Stomach smooth muscle (tissue), 2 donors: ENCODE measurements at regions not wholly inside any gene's neighbourhood (a gene's known extent, or its start where the extent isn't known, plus 50 kb on each side); places are given as distances from the start of the nearest gene placed in this dataset.

ENCODE experiments used
- H3K27ac ChIP-seq: one replicate; pipeline ENCODE4 v1.7.0; 2013; ENCODE audit warnings: mild to moderate bottlenecking, low read length, inconsistent platforms
- H3K27me3 ChIP-seq, 2 donors: one replicate each; pipeline ENCODE4 v1.7.0; 2013; ENCODE audit warnings: low read length in 2 of 2; ENCODE audit not compliant: insufficient read depth in 2 of 2, control insufficient read depth in 1 of 2
- H3K36me3 ChIP-seq, 2 donors: one replicate each; pipeline ENCODE4 v1.7.0; 2013; ENCODE audit warnings: low read length in 2 of 2; ENCODE audit not compliant: control insufficient read depth in 2 of 2, insufficient read depth in 2 of 2
- H3K4me1 ChIP-seq: one replicate; pipeline ENCODE4 v1.7.0; 2013; ENCODE audit warnings: low read length; ENCODE audit not compliant: control insufficient read depth, insufficient read depth
- H3K4me3 ChIP-seq, 2 donors: one replicate each; pipeline ENCODE4 v1.7.0; 2013; ENCODE audit warnings: low read length in 2 of 2
- H3K9ac ChIP-seq, 2 donors: one replicate each; pipeline ENCODE4 v1.7.0; 2013; ENCODE audit warnings: low read length in 2 of 2, mild to moderate bottlenecking in 1 of 2
- H3K9me3 ChIP-seq, 2 donors: one replicate each; pipeline ENCODE4 v1.7.0; 2013; ENCODE audit warnings: low read length in 2 of 2; ENCODE audit not compliant: control insufficient read depth in 2 of 2
- donor health status: healthy.
- donor health status: Pancreatic carcinoma.

GRCh38 chr16:17942067-17942466, 394.5 kb downstream of the NPIPA8 start:
- no peak overlapping the region for H3K27ac ChIP-seq
- H3K36me3 ChIP-seq, result no peaks in the 10 kb centered on the region
- H3K9me3 ChIP-seq, result no peaks in the 10 kb centered on the region
- H3K9ac ChIP-seq, result no peak overlapping the region
- H3K4me3 ChIP-seq, result no peak overlapping the region
- no peaks in the 10 kb centered on the region for H3K4me1 ChIP-seq
- no peaks in the 10 kb centered on the region for H3K27me3 ChIP-seq

DNA sequence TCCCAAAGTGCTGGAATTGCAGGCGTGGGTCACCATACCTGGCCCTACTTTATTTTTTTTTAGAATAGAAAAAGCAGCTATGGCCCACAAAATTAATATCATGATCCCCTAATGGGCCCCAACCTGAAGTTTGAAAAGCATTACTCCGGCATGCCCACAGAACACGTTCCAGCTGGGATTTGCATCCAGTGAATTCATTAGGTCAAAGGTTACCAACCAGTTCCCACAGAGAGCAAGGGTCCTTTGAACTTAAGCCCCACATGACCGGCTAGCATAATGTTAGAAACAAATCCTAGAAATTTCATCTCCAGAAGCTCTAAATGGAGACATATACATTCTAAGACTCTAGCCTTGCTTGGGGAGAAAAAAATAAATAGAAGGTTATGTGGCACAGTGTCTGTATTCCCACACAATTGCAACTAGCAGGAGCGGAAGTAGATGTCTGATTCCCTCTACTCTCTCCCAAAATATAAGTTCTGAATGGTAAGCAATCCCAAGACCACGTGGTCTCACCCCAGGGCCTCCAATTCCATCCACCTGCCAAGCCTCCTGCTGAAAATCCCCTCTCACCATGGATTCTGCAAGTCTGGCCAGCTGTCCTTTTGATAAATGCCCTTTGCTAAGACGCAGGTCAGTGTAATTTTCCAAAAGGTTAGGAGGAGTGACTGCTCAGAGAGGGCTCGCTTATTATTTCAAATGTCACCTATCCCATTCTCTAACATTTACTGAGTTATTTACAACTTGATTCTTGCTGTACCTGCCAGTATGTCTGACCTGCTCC, 395.8 kb downstream of the NPIPA8 start:
- Histone ChIP-seq H3K4me3 (no peak overlapping the region), H3K4me1 (no peaks in the 10 kb centered on the region), H3K9me3 (no peaks in the 10 kb centered on the region), H3K27ac (no peak overlapping the region), H3K36me3 (no peaks in the 10 kb centered on the region), H3K9ac (no peak overlapping the region), H3K27me3 (no peaks in the 10 kb centered on the region)

DNA sequence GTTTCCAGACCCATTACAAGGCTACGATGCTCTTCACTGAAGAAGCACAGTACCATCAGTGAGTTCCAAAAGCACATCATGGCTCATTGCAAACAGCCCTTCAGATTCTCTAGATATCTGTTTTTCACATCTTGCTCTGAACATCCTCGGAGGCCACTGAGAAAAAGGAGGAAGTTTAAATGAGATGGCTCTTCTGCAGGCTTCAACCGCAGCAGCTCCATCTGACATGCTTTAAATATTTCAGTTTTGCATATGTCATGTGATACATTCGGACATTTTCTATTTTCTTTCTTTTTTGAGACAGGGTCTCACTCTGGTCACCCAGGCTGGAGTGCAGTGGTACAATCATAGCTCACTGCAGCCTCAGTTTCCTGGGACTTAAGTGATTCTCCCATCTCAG, 396.8 kb downstream of the NPIPA8 start:
- Histone ChIP-seq H3K4me1 (no peaks in the 10 kb centered on the region), H3K36me3 (no peaks in the 10 kb centered on the region), H3K27ac (no peak overlapping the region), H3K27me3 (no peaks in the 10 kb centered on the region), H3K4me3 (no peak overlapping the region), H3K9ac (no peak overlapping the region), H3K9me3 (no peaks in the 10 kb centered on the region)

DNA sequence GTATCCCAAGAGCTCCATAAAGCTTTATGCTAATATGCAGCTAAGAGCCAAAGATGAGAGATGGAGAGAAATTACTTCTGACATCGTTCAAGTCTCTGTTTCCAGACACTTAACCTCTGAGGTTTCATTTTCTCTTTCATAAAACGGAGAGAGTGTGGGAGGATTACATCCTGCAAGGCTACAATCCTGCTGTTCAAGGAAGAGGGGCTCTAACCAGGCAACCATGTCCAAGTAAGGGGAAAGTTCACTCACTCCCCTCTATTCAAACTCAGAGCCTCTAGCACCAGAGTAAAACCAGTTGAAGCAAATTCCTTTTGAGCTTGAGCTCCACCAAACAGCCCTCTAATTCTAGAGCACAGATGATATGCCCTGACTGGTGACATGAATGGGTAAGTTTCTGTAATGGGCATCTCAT, 397.4 kb downstream of the NPIPA8 start:
- no peaks in the 10 kb centered on the region for H3K36me3 ChIP-seq
- H3K27me3 ChIP-seq, result no peaks in the 10 kb centered on the region
- H3K27ac ChIP-seq, result no peak overlapping the region
- H3K9me3 ChIP-seq, result no peaks in the 10 kb centered on the region
- no peaks in the 10 kb centered on the region for H3K4me1 ChIP-seq
- no peak overlapping the region for H3K9ac ChIP-seq
- H3K4me3 ChIP-seq, result no peak overlapping the region

- Histone ChIP-seq H3K36me3 (no peaks in the 10 kb centered on the region), H3K4me1 (no peaks in the 10 kb centered on the region), H3K4me3 (no peak overlapping the region), H3K27me3 (no peaks in the 10 kb centered on the region), H3K27ac (no peak overlapping the region), H3K9ac (no peak overlapping the region), H3K9me3 (no peaks in the 10 kb centered on the region)
Observed at GRCh38 chr16:17938546-17938945, 398.0 kb downstream of the NPIPA8 start.

DNA sequence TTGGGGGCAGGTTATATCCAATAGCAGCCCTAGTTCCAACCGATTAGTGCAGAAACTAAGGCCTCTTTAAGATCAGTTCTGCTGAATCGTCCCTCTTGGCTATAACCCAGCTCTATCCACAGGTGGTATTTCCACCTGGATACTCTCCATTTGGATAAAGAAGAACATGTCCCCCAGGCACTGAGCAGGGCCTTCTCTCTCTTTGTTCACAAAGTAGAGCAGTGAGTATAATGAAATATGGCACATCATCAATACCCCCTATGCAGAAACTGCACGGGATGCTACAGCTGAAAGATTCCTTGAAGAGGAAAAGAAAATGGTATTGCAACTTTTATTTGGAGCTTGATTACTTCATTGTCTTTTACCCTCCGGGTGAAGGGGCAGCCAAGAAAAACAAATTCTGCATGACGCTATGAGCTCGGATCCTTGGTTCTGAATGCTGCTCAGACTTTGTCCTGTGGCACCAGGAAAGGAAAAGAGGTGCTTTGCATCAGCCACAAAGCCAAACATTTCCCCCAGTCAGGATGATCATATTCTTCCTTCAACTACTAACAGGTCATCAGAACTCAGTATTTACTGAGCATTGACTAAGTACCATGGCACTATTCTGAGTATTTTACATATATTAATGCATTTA, 399.7 kb downstream of the NPIPA8 start:
- Histone ChIP-seq H3K4me1 (no peaks in the 10 kb centered on the region), H3K27me3 (no peaks in the 10 kb centered on the region), H3K9ac (no peak overlapping the region), H3K36me3 (no peaks in the 10 kb centered on the region), H3K4me3 (no peak overlapping the region), H3K9me3 (no peaks in the 10 kb centered on the region), H3K27ac (no peak overlapping the region)

DNA sequence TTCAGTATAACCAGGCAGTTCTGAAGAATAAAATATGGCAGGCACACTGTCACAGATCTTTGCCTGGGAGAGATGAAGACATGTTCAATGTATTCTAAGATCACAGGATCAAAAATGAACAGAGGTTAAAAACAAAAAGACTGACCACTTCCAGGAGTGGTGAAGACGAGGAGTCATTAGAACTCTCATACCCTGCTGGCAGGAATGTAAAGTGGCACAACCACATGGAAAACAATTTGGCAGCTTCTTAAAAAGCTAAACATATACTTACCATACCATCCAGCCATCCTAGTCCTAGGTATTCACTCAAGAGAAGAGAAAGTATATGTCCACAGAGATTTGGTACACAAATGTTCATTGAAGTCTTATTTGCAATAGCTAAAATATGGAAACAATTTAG, 406.3 kb downstream of the NPIPA8 start:
- Histone ChIP-seq H3K4me1 (no peaks in the 10 kb centered on the region), H3K9me3 (peaks cover 0 to 5% of the 10 kb centered on the region in 2 donors), H3K9ac (no peak overlapping the region), H3K27ac (no peak overlapping the region), H3K4me3 (no peak overlapping the region), H3K27me3 (no peaks in the 10 kb centered on the region), H3K36me3 (no peaks in the 10 kb centered on the region)

- no peaks in the 10 kb centered on the region for H3K36me3 ChIP-seq
- no peaks in the 10 kb centered on the region for H3K4me1 ChIP-seq
- no peak overlapping the region for H3K9ac ChIP-seq
- no peak overlapping the region for H3K27ac ChIP-seq
- no peaks in the 10 kb centered on the region for H3K27me3 ChIP-seq
- H3K4me3 ChIP-seq, result no peak overlapping the region
- H3K9me3 ChIP-seq, result peaks cover 0 to 5% of the 10 kb centered on the region in 2 donors
Observed at GRCh38 chr16:17926866-17927399, 409.6 kb downstream of the NPIPA8 start.

DNA sequence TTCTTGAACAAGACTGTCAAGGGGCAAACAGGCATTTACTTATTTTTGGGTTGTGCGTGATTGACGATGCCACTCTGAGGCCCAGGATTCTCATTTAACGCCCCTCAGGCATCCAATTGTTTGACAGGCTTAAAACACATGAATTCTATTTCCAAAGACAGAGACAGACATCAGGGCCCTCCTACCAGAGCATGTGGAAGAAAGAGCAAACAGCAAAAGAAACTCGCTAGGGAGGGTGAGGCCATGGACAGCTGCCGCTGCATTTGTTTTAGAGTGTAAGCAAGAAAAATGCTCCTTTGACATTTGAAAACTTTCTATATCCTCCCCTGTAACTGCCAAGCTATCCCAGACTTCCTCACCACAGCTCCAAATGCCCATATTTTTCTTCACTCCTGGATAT, 410.1 kb downstream of the NPIPA8 start:
- H3K27ac ChIP-seq, result no peak overlapping the region
- no peak overlapping the region for H3K4me3 ChIP-seq
- no peaks in the 10 kb centered on the region for H3K4me1 ChIP-seq
- peaks cover 0 to 5% of the 10 kb centered on the region in 2 donors for H3K9me3 ChIP-seq
- no peak overlapping the region for H3K9ac ChIP-seq
- no peaks in the 10 kb centered on the region for H3K36me3 ChIP-seq
- H3K27me3 ChIP-seq, result no peaks in the 10 kb centered on the region

- Histone ChIP-seq H3K27me3 (no peaks in the 10 kb centered on the region), H3K4me1 (no peaks in the 10 kb centered on the region), H3K4me3 (no peak overlapping the region), H3K27ac (no peak overlapping the region), H3K9me3 (peaks cover 0 to 5% of the 10 kb centered on the region in 2 donors), H3K36me3 (no peaks in the 10 kb centered on the region), H3K9ac (no peak overlapping the region)
Observed at GRCh38 chr16:17925761-17926160, 410.8 kb downstream of the NPIPA8 start.
